OCI-LY1 (cell line): ENCODE measurements at regions not wholly inside any gene's neighbourhood (a gene's known extent, or its start where the extent isn't known, plus 50 kb on each side); places are given as distances from the start of the nearest gene placed in this dataset.

ENCODE experiments used
- H2AFZ ChIP-seq: fragments of 200-600 bp; sonication (generic), shearing (Covaris generic); 2 replicates; pipeline ENCODE4 v1.6.0; 2014; ENCODE audit warnings: antibody characterized with exemption, mild to moderate bottlenecking, low read length
- H3F3A ChIP-seq: fragments of 200-600 bp; sonication (generic), shearing (Covaris generic); 2 replicates; pipeline ENCODE4 v1.6.0; 2014; ENCODE audit warnings: mild to moderate bottlenecking, antibody characterized with exemption, low read length, moderate library complexity; ENCODE audit not compliant: insufficient read depth
- H3K27ac ChIP-seq: fragments of 200-600 bp; sonication (generic); 2 replicates; pipeline ENCODE4 v1.5.1; 2014; ENCODE audit warnings: low read length, mixed run types, mild to moderate bottlenecking, low read depth; ENCODE audit not compliant: poor library complexity, severe bottlenecking
- H3K27me3 ChIP-seq: fragments of 200-600 bp; sonication (generic); 2 replicates; pipeline ENCODE4 v1.6.0; 2014; ENCODE audit warnings: antibody characterized with exemption, mild to moderate bottlenecking, low read length, moderate library complexity; ENCODE audit not compliant: insufficient read depth
- H3K36me3 ChIP-seq: fragments of 200-600 bp; sonication (generic); 2 replicates; pipeline ENCODE4 v1.6.1; 2014; ENCODE audit warnings: mild to moderate bottlenecking, antibody characterized with exemption, low read length, moderate library complexity, mixed read lengths; ENCODE audit not compliant: insufficient read depth
- H3K4me1 ChIP-seq: fragments of 200-600 bp; sonication (generic); 2 replicates; pipeline ENCODE4 v1.5.1; 2014; ENCODE audit warnings: mild to moderate bottlenecking, low read length, moderate library complexity; ENCODE audit not compliant: insufficient read depth, severe bottlenecking
- H3K4me2 ChIP-seq: fragments of 200-600 bp; sonication (generic), shearing (Covaris generic); 2 replicates; pipeline ENCODE4 v1.6.1; 2014; ENCODE audit warnings: low read length
- H3K4me3 ChIP-seq: fragments of 200-600 bp; sonication (generic); 2 replicates; pipeline ENCODE4 v1.5.1; 2014; ENCODE audit warnings: low read length, low read depth, mild to moderate bottlenecking, mixed read lengths; ENCODE audit not compliant: poor library complexity, severe bottlenecking
- H3K79me2 ChIP-seq: fragments of 200-600 bp; shearing (Covaris generic); 2 replicates; pipeline ENCODE4 v1.6.1; 2016; ENCODE audit warnings: mixed run types, low read length, mixed read lengths; ENCODE audit not compliant: insufficient read depth
- H3K9ac ChIP-seq: fragments of 200-600 bp; sonication (generic), shearing (Covaris generic); 2 replicates; pipeline ENCODE4 v1.6.1; 2014; ENCODE audit warnings: mild to moderate bottlenecking, low read length, mixed read lengths
- H3K9me2 ChIP-seq: fragments of 200-600 bp; sonication (generic), shearing (Covaris generic); 2 replicates; pipeline ENCODE4 v1.6.1; 2014; ENCODE audit warnings: low read depth, mild to moderate bottlenecking, low read length, mixed read lengths
- H3K9me3 ChIP-seq: fragments of 200-600 bp; shearing (Covaris generic); 2 replicates; pipeline ENCODE4 v1.6.1; 2014; ENCODE audit warnings: low read length, mixed read lengths
- H4K20me1 ChIP-seq: fragments of 200-600 bp; sonication (generic), shearing (Covaris generic); 2 replicates; pipeline ENCODE4 v1.6.0; 2016; ENCODE audit warnings: mild to moderate bottlenecking, low read length; ENCODE audit not compliant: insufficient read depth
- CTCF ChIP-seq: fragments of 200-600 bp; sonication (generic), shearing (Covaris generic); IDR thresholded peaks from 2 replicates; pipeline ENCODE4 v1.5.1; 2017; ENCODE audit warnings: mild to moderate bottlenecking, antibody characterized with exemption, low read length, moderate library complexity, mixed read lengths
- EZH2 ChIP-seq: fragments of 200-600 bp; sonication (generic), shearing (Covaris generic); IDR thresholded peaks from 2 replicates; pipeline ENCODE4 v1.8.0; 2017; ENCODE audit warnings: borderline replicate concordance, mixed run types, mild to moderate bottlenecking, antibody characterized with exemption, low read length, moderate library complexity, mixed read lengths

- H3K36me3 ChIP-seq: no peaks in the 10 kb centered on the region
- no peak overlapping the region for H3K27ac ChIP-seq
- no peak overlapping the region for H3K4me3 ChIP-seq
- H3K27me3 ChIP-seq: no peaks in the 10 kb centered on the region
- H3K4me2 ChIP-seq: no peak overlapping the region
- H3K9ac ChIP-seq: no peak overlapping the region
- H3F3A ChIP-seq: no peaks in the 10 kb centered on the region
- no peaks in the 10 kb centered on the region for H4K20me1 ChIP-seq
- no peaks in the 10 kb centered on the region for H3K4me1 ChIP-seq
- no peaks in the 10 kb centered on the region for H3K9me2 ChIP-seq
- no peak overlapping the region for H2AFZ ChIP-seq
- H3K79me2 ChIP-seq: no peaks in the 10 kb centered on the region
- H3K9me3 ChIP-seq: no peaks in the 10 kb centered on the region
- TF ChIP-seq EZH2 (no peak), CTCF (no peak)
Measured at GRCh38 chr12:118495296-118495695, 118.9 kb downstream of the SUDS3 start.

- no peak overlapping the region for H3K4me2 ChIP-seq
- TF ChIP-seq CTCF (no peak), EZH2 (no peak)
Measured at GRCh38 chr12:118498171-118498570, 121.8 kb downstream of the SUDS3 start.

DNA sequence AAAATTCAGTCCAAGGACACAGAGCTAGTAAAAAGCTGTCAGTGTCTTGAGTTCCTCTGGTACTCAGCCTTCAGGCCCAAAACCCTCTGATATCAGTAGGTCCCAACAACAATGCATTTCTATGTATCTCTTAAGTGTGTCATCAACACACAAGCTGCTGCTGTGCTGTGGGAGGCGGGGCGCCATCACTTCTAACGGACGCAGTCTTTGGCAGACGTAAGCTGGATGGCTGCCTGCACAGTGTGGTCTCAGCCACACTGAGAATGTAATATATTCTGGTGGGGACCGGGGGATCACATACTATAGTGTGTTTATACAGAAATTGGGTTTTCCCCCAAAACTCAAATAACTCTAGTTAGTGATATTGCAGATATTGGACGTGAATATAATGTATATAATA lies 123.9 kb downstream of the SUDS3 start:
- Histone ChIP-seq H3K9ac (no peak overlapping the region), H3K4me1 (no peaks in the 10 kb centered on the region), H3K9me3 (no peaks in the 10 kb centered on the region), H3K27me3 (no peaks in the 10 kb centered on the region), H3K4me3 (no peak overlapping the region), H2AFZ (no peak overlapping the region), H3K27ac (no peak overlapping the region), H4K20me1 (no peaks in the 10 kb centered on the region), H3K9me2 (no peaks in the 10 kb centered on the region), H3K36me3 (no peaks in the 10 kb centered on the region), H3K4me2 (no peak overlapping the region), H3F3A (no peaks in the 10 kb centered on the region), H3K79me2 (no peaks in the 10 kb centered on the region)
- TF ChIP-seq CTCF (no peak), EZH2 (no peak)

More at GRCh38 chr12:118498171-118498570, 121.8 kb downstream of the SUDS3 start:
- Histone ChIP-seq H3K9me3 (no peaks in the 10 kb centered on the region), H3K27ac (no peak overlapping the region), H3K79me2 (no peaks in the 10 kb centered on the region), H3K27me3 (no peaks in the 10 kb centered on the region), H3K9ac (no peak overlapping the region), H3K4me1 (no peaks in the 10 kb centered on the region), H3K4me3 (no peak overlapping the region), H3K9me2 (no peaks in the 10 kb centered on the region), H2AFZ (no peak overlapping the region), H3F3A (no peaks in the 10 kb centered on the region), H4K20me1 (no peaks in the 10 kb centered on the region), H3K36me3 (no peaks in the 10 kb centered on the region)
